HG02840 (cell line): ENCODE measurements at regions not wholly inside any gene's neighbourhood (a gene's known extent, or its start where the extent isn't known, plus 50 kb on each side); places are given as distances from the start of the nearest gene placed in this dataset.
"Not testable (repeated sequence)": the region's sequence is repeated elsewhere in the genome, so short reads cannot be mapped to it uniquely, and the experiment has no call there.

Experiments used
- ATAC-seq: cut with Tn5 transposase; IDR thresholded peaks from one replicate; pipeline ENCODE4 v1.9.1; 2021; ENCODE audit warnings: mild to moderate bottlenecking, moderate library complexity, moderate number of reproducible peaks; ENCODE audit not compliant: unreplicated experiment, low FRiP score

DNA sequence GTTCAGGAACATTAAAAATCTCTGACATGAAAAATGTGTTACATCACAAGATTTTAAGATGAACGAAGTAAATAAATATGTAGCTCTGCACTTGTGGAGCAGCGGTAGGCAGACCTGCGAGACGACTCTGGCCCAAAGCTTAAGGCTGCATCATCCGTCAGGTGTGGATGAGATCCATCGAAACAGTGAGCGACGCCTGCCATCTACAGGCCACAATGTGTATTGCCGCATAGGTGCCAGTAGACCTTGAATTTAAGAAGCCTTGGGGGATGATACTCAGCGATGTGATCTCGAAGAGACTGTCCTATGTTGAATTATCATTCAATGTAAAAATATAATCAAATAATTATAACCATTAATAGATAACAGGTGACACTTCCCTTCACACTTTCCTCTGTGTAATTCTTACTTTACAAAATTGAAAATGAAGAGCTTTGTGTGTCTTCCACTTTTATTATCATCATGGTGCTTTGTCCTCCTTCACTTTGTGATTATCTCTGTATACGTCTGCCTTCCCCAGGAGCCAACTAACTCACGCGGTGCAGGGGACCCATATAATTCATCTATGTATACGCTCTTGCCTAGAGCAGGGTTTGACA lies 851.0 kb downstream of the RAB28 start:
- ATAC-seq: peak; percentile 94

GRCh38 chr4:12615822-12616221 lies 868.3 kb downstream of the RAB28 start:
- no peak for ATAC-seq

GRCh38 chr4:12612876-12613275 lies 871.3 kb downstream of the RAB28 start:
- no peak for ATAC-seq

GRCh38 chr4:12609212-12609875 lies 874.8 kb downstream of the RAB28 start:
- not testable (repeated sequence) for ATAC-seq

GRCh38 chr4:12595986-12596385 lies 888.2 kb downstream of the RAB28 start:
- no peak for ATAC-seq

DNA sequence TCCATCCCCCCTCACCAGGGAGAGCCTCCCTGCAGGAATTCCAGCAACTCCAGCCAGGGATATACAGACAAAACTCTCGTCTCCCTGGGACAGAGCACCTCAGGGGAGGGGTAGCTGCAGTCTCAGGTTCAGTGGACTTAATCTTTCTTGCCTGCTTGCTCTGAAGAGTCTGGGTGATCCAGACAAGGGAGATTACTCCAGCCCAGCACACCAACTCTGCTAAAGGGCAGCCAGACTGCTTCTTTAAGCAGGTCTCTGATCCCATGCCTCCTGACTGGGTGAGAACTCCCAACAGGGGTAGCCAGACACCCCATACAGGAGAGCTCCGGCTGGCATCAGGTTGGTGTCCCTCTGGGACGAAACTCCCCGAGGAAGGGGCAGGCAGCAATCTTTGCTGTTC lies 888.7 kb downstream of the RAB28 start:
- ATAC-seq: no peak

DNA sequence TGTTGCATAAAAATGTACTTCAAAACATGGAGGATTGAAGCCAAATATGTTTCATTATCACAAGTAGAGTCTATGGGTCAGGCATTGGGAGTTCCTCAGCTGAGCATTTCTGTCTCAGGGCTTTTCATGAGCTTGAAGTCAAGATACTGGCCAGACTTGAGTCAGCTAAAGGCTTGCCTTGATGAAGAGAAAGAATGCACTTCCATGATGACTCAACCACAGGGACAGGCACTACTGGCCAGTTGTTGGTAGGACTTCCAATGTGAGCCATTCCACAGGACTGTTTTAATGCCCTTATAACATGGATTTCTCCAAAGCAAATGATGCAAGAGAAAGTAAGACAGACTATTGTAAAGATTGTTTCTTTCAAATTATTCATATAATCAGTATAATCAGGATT lies 895.6 kb downstream of the RAB28 start:
- no peak for ATAC-seq

GRCh38 chr4:12586242-12587006 lies 897.7 kb downstream of the RAB28 start:
- ATAC-seq: no peak

DNA sequence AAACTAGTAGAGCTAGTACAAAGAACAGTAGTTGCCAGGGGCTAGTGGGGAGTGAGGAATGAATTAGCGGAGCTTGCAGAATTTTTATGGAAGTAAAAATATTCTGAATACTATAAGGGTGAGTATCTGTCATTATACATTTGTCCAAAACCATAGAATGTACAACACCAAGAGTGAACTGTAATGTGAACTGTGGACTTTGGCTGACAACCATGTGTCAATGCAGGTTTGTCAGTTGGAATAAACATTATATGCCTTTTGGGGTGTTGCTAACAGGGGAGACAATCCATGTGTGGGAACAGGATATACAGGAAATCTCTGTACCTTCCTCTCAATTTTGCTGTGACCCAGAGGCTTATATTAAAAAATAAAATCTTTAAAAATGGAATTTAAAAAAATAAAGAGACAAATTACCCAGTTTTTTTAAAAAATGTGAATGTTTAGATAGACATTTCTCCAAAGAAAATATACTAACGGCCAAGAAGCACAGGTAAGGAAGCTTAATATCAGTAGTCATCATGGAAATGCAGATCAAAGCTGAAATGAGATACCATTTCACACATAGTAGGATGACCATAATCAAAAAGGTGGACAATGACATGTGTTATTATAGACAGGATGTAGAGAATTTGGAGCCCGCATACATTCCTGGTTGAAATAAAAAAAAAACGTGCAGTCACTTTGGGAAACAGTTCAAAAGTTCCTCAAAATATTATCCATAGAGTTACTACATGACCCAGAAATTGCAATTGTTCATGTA lies 899.8 kb downstream of the RAB28 start:
- ATAC-seq: no peak

- no peak for ATAC-seq
These were observed 900.9 kb downstream of the RAB28 start for GRCh38 chr4:12583275-12583674.

DNA sequence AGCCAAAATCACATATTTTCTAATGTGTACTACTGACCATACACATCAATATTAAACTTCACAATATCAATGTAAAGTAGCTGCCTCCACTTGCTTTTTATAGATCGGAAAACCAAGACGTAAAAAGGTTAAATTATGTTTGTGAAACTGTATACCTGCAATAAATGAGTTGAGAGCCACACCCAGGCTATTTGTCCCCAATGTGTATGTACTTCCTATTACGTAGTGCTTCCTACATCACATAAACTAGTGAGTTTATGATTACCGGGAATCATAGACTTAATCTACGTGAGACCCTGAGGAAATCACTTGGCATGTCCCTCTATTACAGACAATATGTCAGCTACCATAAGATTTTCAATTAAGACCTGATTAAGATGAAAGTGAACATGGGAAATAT lies 903.4 kb downstream of the RAB28 start:
- ATAC-seq: no peak

DNA sequence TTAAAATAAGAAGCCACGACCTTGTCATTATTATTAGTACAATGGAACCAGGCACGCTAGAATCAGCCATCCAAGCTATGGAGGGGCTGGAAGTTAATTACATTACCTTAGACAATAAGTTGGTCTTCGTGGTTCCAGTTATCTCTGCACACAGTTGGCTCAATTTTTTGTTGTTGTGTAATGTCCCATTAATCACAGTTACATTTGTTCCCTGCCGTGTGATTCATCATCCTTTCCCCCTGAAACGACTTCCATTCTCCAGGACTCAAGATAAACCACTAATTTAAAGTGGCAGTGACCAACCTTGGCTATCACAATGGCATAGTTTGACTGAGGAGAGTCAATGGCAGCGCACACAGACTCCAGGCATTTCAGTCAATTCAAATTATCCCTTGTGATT lies 905.0 kb downstream of the RAB28 start:
- no peak for ATAC-seq

DNA sequence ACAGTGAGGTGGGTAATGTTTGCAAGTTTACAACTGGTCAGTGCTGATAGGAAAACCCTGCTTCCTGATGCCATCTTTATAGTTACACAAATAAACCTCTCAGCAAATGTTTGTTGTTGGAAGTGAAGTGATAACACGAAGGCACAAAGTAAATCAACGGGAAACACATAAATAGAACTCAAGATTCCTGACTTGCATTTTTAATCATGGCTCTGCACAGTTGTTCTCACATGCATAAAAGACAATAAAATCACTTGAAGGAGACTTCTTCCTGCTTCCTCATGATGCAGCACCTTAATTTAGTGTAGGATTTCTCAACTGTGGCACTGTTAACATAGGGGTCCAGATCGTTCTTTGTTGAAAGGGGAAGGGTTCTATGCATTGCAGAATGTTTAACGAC lies 907.7 kb downstream of the RAB28 start:
- no peak for ATAC-seq

DNA sequence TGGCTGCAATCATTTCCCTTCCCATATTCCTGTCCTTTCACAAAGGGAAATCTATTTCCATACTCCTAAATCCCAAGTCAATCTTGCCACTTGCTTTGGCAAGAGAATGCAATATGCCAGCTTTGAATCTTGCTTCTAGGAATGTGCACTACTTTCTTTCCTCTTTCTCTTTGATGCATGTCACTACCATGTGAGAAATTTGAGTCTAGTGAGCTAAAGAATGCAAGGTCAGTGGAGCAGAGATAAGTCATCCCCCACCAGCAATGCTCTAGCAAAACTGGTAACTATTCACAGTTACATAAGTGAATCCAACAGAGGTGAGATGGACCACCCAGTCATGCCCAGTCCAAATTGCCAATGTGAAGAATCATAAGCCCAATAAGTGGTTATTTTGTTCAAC lies 910.4 kb downstream of the RAB28 start:
- ATAC-seq: no peak

GRCh38 chr4:12562476-12563140 lies 921.5 kb downstream of the RAB28 start:
- ATAC-seq: no peak

DNA sequence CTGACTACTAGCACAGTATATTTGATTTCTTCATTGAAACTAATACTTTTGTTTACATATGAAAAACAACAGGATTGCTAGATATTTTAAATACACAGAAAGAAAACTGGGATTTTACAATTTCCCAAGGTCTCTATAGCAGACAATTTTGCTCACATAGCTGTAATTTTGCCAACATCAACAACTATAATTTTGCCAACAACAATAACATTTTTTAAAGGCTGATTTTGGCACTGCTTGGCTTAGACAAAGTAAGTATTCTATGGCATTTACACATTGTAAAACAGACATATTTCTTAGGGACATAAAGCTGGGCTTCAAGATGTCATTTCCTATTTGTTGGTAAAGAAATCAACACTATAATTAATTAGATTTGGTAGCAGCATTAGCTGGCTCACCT lies 922.1 kb downstream of the RAB28 start:
- ATAC-seq: no peak

DNA sequence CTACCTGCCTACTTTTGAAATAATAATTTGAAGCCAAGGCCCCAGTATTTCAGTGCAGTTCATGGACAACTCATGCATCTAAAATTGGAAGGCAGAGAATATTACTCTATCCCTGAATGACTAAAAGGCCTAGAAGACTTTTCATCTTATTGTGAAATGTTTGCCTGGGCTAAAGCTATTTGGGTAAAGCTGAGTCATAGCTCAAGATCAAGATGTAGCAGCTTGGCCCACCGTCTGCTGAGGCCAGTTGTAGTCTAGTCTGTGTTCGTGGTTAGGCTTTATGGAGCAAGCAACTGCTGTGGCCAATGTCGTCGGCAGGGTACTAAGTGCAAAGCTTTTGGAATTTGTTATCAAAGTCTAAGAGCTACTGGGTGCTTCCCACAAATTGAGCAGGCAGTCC lies 929.1 kb downstream of the RAB28 start:
- ATAC-seq: no peak

DNA sequence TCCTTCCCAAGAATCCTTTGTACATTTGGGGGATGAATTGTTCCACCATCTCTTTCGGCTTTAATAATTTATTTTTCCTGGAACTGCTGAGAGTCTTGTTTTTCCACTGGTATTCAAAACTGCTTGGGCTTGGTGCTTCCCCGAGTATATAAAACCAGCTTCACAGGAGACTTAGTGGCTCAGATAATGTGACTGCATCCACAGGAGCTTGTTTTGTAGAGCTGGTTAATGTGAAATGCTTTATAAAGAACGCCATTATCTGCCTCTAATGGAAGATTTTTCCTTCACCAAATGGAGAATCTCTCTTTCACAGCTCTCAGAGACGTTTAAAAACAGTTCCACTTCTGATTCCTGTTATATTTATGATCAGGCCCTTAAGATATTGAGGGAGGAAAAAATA lies 935.5 kb downstream of the RAB28 start:
- ATAC-seq: no peak

DNA sequence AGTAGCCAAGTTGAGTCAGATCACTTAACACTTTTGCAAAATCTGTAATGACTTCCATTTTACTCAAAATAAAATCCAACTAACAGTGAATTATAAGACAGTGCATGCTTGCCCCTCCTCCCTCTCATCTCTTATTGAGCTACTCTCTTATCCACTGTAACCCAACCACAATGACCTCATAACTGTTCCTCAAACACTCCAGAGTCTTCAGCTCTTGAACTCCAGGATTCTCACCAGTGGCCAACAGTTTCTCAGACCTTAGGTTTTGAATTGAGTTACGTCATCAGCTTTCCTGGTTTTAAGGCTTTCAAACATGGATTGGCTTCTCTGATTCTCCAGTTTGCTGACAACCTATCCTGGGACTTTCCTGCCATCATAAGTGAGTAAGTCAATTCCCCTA lies 938.3 kb downstream of the RAB28 start:
- no peak for ATAC-seq

GRCh38 chr4:12538162-12538561 lies 946.0 kb downstream of the RAB28 start:
- no peak for ATAC-seq

GRCh38 chr4:12534684-12535083 lies 949.5 kb downstream of the RAB28 start:
- no peak for ATAC-seq
